Transverse colon (tissue), 4 donors: ENCODE measurements at regions not wholly inside any gene's neighbourhood (a gene's known extent, or its start where the extent isn't known, plus 50 kb on each side); places are given as distances from the start of the nearest gene placed in this dataset.

ENCODE experiments used
- DNase-seq: peaks from one replicate; pipeline ENCODE4 v3.0.0-alpha.2; 2019
- H3K27ac ChIP-seq, 4 donors: fragments of 200-600 bp; sonication (generic); 2 replicates each; pipeline ENCODE4 v1.5.1; 2016 to 2018; ENCODE audit warnings: inconsistent platforms in 4 of 4
- H3K27me3 ChIP-seq: fragments of 200-600 bp; sonication (generic); 2 replicates; pipeline ENCODE4 v1.5.1; 2017; ENCODE audit warnings: inconsistent platforms
- H3K36me3 ChIP-seq, 4 donors: fragments of 200-600 bp; sonication (generic); 2 replicates each; pipeline ENCODE4 v1.5.1; 2017 to 2019; ENCODE audit warnings: inconsistent platforms in 4 of 4
- H3K4me1 ChIP-seq, 4 donors: fragments of 200-600 bp; sonication (generic); 2 replicates each; pipeline ENCODE4 v1.5.1; 2017 to 2020; ENCODE audit warnings: inconsistent platforms in 4 of 4
- H3K4me3 ChIP-seq, 4 donors: fragments of 200-600 bp; sonication (generic); 1 replicate in 1 of 4; 2 replicates in 3 of 4; pipeline versions ENCODE4 v1.5.1 to v1.6.1; 2017 to 2019; ENCODE audit warnings: inconsistent platforms in 4 of 4
- H3K9me3 ChIP-seq, 2 donors: fragments of 200-600 bp; sonication (generic); 2 replicates each; pipeline ENCODE4 v1.5.1; 2017 to 2019; ENCODE audit warnings: inconsistent platforms in 2 of 2
- CTCF ChIP-seq, 5 experiments: fragments of 200-600 bp in 3 of 5; fragments of 450-650 bp in 2 of 5; sonication (generic) in 3 of 5; IDR thresholded peaks; 1 replicate in 2 of 5; 2 replicates in 3 of 5; pipeline ENCODE4 v1.5.1; 2016 to 2017; ENCODE audit warnings: antibody characterized with exemption in 5 of 5, inconsistent platforms in 3 of 5, mild to moderate bottlenecking in 2 of 5, moderate library complexity in 1 of 5
- EP300 ChIP-seq: sonication (generic); formaldehyde crosslinking; IDR thresholded peaks from one replicate; pipeline ENCODE4 v1.6.1; 2017; ENCODE audit warnings: antibody characterized with exemption, low read depth
- POLR2A ChIP-seq: fragments of 450-650 bp; IDR thresholded peaks from one replicate; pipeline ENCODE4 v1.6.1; 2016; ENCODE audit warnings: antibody characterized with exemption, mild to moderate bottlenecking, moderate library complexity
- POLR2AphosphoS5 ChIP-seq, 3 donors: sonication (generic); formaldehyde crosslinking; IDR thresholded peaks; one replicate each; pipeline ENCODE4 v1.6.1; 2016; ENCODE audit warnings: antibody characterized with exemption in 3 of 3
- WGBS, 2 donors: methylation state at CpG; one replicate each; pipeline ENCODE4 v1.1.5; 2018; ENCODE audit warnings: low coverage in 1 of 2; 5-methylcytosine and 5-hydroxymethylcytosine counted together
- in situ Hi-C, 4 donors: fragments of 200-750 bp; cut with MboI; loops; one replicate each; pipeline versions ENCODE4 v1.15.0 to v1.15.1; 2017; ENCODE audit warnings: low sequenced_read_pairs in 3 of 4, low pct_ligation_motif_present in 1 of 4, low pct_unique_long_range_greater_than_20kb in 1 of 4
- intact Hi-C: fragments of 100-400 bp; cut with DNase I; formaldehyde crosslinking; loops from one replicate; pipeline ENCODE4 v1.15.1; 2023; ENCODE audit warnings: low total_unique reads

GRCh38 chr1:4355839-4356238 lies 298.6 kb upstream of the AJAP1 start:
- no peak for DNase-seq
- WGBS, 2 donors, result 56% methylated on average over 6 of the region's 6 CpGs; no CpG with 5 or more reads in 1 of the 2 donors
- H3K27ac ChIP-seq, result no peak overlapping the region

DNA sequence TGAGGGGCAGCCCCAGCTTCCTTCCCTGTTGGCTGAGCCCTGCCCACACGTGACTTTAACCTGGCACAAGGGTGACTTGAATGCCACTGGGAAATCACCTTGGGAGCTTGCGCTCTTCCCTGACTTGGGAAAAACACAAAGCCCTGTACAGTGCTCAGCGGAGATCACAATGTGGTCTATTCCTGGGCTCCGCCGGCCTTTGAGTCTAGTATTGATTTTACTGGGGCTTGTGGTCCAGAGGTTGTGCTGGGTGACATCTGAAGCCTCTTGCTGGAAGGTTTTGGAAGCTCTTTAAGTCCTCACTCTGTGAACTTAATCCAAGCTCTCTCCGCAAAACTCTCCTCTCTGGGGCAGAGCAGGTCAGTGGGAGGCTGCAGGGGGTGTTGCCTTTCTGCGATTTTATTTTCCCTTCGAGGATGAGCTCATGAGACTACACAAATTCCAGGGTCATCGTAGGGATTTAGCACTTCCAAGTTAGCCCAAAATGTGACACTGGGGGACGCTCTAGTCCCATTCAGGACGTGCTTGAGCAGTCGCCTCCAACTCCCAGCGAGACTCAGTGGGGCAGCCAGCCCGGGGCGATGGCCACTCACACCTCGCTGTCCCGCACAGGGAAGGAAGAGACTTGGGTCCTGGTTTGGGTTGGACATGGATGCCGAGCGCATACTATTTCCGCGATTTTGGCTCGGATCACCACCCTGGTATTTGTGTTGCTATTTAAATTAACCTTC lies 291.9 kb upstream of the AJAP1 start:
- intact Hi-C loops, result no loop called here
- no peaks in the 10 kb centered on the region for H3K27me3 ChIP-seq
- TF ChIP-seq POLR2AphosphoS5 (IDR thresholded peaks at IDR 0.05), result no peak
- TF ChIP-seq POLR2A, result no peak
- TF ChIP-seq EP300, result no peak
- no peak for TF ChIP-seq CTCF (IDR thresholded peaks at IDR 0.05)
- H3K9me3 ChIP-seq, result no peaks in the 10 kb centered on the region
- WGBS, 2 donors, result 87% methylated on average over 22 of the region's 22 CpGs; no CpG with 5 or more reads in 1 of the 2 donors
- H3K36me3 ChIP-seq, result no peaks in the 10 kb centered on the region
- DNase-seq, result no peak
- in situ Hi-C loops, result no loop called here
- H3K4me1 ChIP-seq, result no peaks in the 10 kb centered on the region
- no peak overlapping the region for H3K27ac ChIP-seq
- H3K4me3 ChIP-seq, result no peak overlapping the region

More at GRCh38 chr1:4355839-4356238, 298.6 kb upstream of the AJAP1 start:
- no peak for TF ChIP-seq CTCF (IDR thresholded peaks at IDR 0.05)
- TF ChIP-seq POLR2AphosphoS5 (IDR thresholded peaks at IDR 0.05), result no peak
- TF ChIP-seq EP300, result no peak
- no peak for TF ChIP-seq POLR2A
- Histone ChIP-seq H3K27me3 (no peaks in the 10 kb centered on the region), H3K4me3 (no peak overlapping the region), H3K9me3 (no peaks in the 10 kb centered on the region), H3K36me3 (no peaks in the 10 kb centered on the region), H3K4me1 (no peaks in the 10 kb centered on the region)
- intact Hi-C loops (no loop called here), in situ Hi-C loops (no loop called here)

DNA sequence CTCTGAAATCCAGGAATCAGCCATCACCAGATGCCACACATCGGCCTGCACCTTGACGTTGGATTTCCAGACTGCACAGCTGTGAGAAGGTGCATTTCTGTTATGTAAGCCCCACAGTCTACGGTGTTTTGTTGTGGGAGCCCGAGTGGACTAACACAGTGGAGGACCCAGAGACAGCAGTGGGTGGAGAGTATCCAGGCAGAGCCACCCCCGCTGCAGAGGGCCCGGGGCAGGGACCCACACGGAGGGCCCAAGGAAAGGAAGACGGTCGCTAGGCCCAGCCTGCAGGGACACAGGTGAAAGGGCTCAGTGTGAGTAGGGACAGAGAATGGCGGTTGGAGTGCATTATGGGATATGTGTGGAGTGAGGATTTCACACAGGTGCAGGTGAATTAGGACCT lies 288.3 kb upstream of the AJAP1 start:
- in situ Hi-C loops, result no loop called here
- no peak overlapping the region for H3K4me3 ChIP-seq
- DNase-seq, result no peak
- H3K27me3 ChIP-seq, result no peaks in the 10 kb centered on the region
- no peaks in the 10 kb centered on the region for H3K4me1 ChIP-seq
- H3K36me3 ChIP-seq, result no peaks in the 10 kb centered on the region
- no peak for TF ChIP-seq POLR2AphosphoS5 (IDR thresholded peaks at IDR 0.05)
- no peak for TF ChIP-seq POLR2A
- no peak for TF ChIP-seq EP300
- no peak overlapping the region for H3K27ac ChIP-seq
- intact Hi-C loops, result no loop called here
- WGBS, 2 donors, result 91% methylated on average over 10 of the region's 10 CpGs; no CpG with 5 or more reads in 1 of the 2 donors
- H3K9me3 ChIP-seq, result no peaks in the 10 kb centered on the region

DNA sequence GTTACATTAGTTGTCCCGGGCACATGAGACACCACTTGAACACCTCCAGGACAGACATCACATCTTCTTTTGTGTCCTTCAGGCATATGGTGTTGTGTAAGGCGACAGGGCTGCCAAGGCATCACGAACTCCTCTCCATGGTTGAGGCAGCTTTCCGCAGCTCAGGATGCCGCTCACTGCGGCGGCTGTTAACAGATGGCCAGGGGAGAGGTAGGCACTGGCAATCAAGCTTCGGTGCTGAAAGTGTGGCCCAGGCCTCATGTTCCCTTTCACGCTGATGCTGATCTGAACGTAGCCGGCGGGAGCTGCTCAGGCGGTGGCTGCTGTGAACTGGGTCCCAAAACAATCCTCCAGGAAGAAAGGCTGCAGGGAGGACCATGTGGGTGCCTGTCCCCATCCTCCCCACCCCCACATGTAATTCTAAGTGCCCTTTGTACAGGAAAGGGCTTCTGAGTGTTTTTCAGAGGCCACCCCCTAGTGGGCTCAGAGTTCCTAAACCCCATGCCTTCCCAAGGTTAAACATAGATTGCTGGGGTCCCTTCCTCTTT lies 287.1 kb upstream of the AJAP1 start:
- DNase-seq, result no peak
- intact Hi-C loops (no loop called here), in situ Hi-C loops (no loop called here)
- Histone ChIP-seq H3K4me1 (no peaks in the 10 kb centered on the region), H3K27me3 (no peaks in the 10 kb centered on the region), H3K4me3 (no peak overlapping the region), H3K27ac (no peak overlapping the region), H3K9me3 (no peaks in the 10 kb centered on the region), H3K36me3 (no peaks in the 10 kb centered on the region)
- WGBS, 2 donors, result 78 to 100% methylated on average over 1 to 13 of the region's 13 CpGs
- TF ChIP-seq CTCF (IDR thresholded peaks at IDR 0.05) (no peak), EP300 (no peak), POLR2A (no peak), POLR2AphosphoS5 (IDR thresholded peaks at IDR 0.05) (no peak)
